ENCODE measurements at regions not wholly inside any gene's neighbourhood (a gene's known extent, or its start where the extent isn't known, plus 50 kb on each side); places are given as distances from the start of the nearest gene placed in this dataset.

- TF ChIP-seq CTCF (conservative IDR thresholded peaks at IDR 0.05), result no peak
- TF ChIP-seq ZFX (IDR thresholded peaks at IDR 0.05), result no peak
- H3K27ac ChIP-seq, result no peak overlapping the region
Measured at GRCh38 chr15:29556380-29556779, 265.9 kb downstream of the TJP1 start.

GRCh38 chr15:29554531-29554930 is 267.7 kb downstream of the TJP1 start:
- no peak overlapping the region for H3K27ac ChIP-seq
- TF ChIP-seq ZFX (IDR thresholded peaks at IDR 0.05) (no peak), CTCF (conservative IDR thresholded peaks at IDR 0.05) (no peak)

GRCh38 chr15:29550834-29551465 is 271.3 kb downstream of the TJP1 start:
- TF ChIP-seq ZFX (IDR thresholded peaks at IDR 0.05) (no peak), CTCF (conservative IDR thresholded peaks at IDR 0.05) (no peak)
- no peak overlapping the region for H3K27ac ChIP-seq

DNA sequence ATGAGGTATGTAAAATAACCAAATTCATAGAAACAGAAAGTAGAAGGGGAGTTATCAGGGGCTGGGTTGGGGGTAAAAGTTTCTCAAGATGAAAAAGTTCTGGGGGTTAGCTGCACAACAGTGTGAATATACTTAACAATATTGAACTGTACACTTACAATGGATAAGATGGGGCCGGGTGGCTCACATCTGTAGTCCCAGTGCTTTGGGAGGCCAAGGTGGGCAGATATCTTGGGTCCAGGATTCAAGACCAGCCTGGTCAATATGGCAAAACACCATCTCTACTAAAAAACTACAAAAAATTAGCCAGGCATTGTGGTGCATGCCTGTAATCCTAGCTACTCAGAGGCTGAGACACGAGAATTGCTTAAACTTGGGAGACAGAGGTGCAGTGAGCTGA is 274.3 kb downstream of the TJP1 start:
- no peak for TF ChIP-seq ZFX (IDR thresholded peaks at IDR 0.05)
- no peak for TF ChIP-seq CTCF (conservative IDR thresholded peaks at IDR 0.05)

GRCh38 chr15:29544513-29545128 is 275.0 kb upstream of the NSMCE3 start:
- TF ChIP-seq ZFX (IDR thresholded peaks at IDR 0.05) (no peak), CTCF (conservative IDR thresholded peaks at IDR 0.05) (no peak)
- no peak overlapping the region for H3K27ac ChIP-seq

More for the DNA sequence above, 274.3 kb downstream of the TJP1 start:
- no peak overlapping the region for H3K27ac ChIP-seq

DNA sequence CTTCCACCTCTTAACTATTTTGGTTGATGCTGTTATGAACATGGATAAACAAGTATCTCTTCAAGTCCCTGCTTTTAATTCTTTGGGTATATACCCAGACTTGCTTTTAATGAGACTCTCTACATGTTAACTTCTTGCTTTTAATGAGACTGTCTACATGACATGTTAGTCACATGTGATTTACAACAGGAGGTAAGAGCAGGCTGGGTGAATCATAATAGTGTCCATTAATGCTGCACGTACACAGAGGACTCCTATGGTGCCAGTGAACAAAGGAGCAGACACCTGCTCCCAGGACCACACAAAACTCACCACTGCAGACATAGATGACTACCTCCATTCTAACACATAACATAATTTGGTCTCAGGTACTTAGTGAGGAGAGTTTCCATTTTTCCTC is 273.4 kb upstream of the NSMCE3 start:
- TF ChIP-seq CTCF (conservative IDR thresholded peaks at IDR 0.05), result no peak
- TF ChIP-seq ZFX (IDR thresholded peaks at IDR 0.05), result no peak
- no peak overlapping the region for H3K27ac ChIP-seq

GRCh38 chr15:29541309-29541708 is 271.7 kb upstream of the NSMCE3 start:
- H3K27ac ChIP-seq, result no peak overlapping the region
- TF ChIP-seq ZFX (IDR thresholded peaks at IDR 0.05) (no peak), CTCF (conservative IDR thresholded peaks at IDR 0.05) (no peak)

Measured in C4-2B (cell line).